Keratinocyte (primary cell): ENCODE measurements at regions not wholly inside any gene's neighbourhood (a gene's known extent, or its start where the extent isn't known, plus 50 kb on each side); places are given as distances from the start of the nearest gene placed in this dataset.

Experiments
- DNase-seq: peaks from one replicate; pipeline ENCODE4 v3.0.0-alpha.2; 2011; ENCODE audit warnings: low read depth, missing footprints, low spot score
- FAIRE-seq: peaks from 2 replicates; lab custom pipeline; 2011; peaks lifted over from hg19 to GRCh38; lab: Jason Lieb, UNC
- H2AFZ ChIP-seq: 2 replicates; pipeline ENCODE4 v1.6.0; 2012; ENCODE audit warnings: low read length, control low read depth, inconsistent platforms; ENCODE audit not compliant: control insufficient read depth
- H3K27ac ChIP-seq: 2 replicates; pipeline ENCODE4 v1.5.1; 2011; ENCODE audit warnings: low read length; ENCODE audit not compliant: control insufficient read depth, insufficient read depth
- H3K27me3 ChIP-seq: 3 replicates; pipeline ENCODE4 v1.6.0; 2011; ENCODE audit warnings: low read length; ENCODE audit not compliant: control insufficient read depth, insufficient read depth; ENCODE audit errors: extremely low read depth
- H3K36me3 ChIP-seq, 2 experiments: 2 replicates in 1 of 2; 3 replicates in 1 of 2; pipeline ENCODE4 v1.5.1; 2011; ENCODE audit warnings: low read length in 2 of 2, mild to moderate bottlenecking in 1 of 2; ENCODE audit not compliant: control insufficient read depth in 2 of 2, insufficient read depth in 2 of 2; ENCODE audit errors: extremely low read depth in 1 of 2
- H3K4me1 ChIP-seq: 3 replicates; pipeline ENCODE4 v1.5.1; 2011; ENCODE audit warnings: low read length; ENCODE audit not compliant: control insufficient read depth, insufficient read depth; ENCODE audit errors: extremely low read depth
- H3K4me2 ChIP-seq: 3 replicates; pipeline ENCODE4 v1.6.0; 2011; ENCODE audit warnings: low read depth, low read length; ENCODE audit not compliant: control insufficient read depth, insufficient read depth; ENCODE audit errors: extremely low read depth
- H3K4me3 ChIP-seq, 3 experiments: fragments of 200-600 bp in 1 of 3; sonication (generic) in 1 of 3; 2 replicates in 2 of 3; 3 replicates in 1 of 3; pipeline ENCODE4 v1.5.1; 2011 to 2016; ENCODE audit warnings: low read length in 3 of 3, mild to moderate bottlenecking in 3 of 3, control low read depth in 2 of 3, inconsistent platforms in 1 of 3, low read depth in 1 of 3, mixed read lengths in 1 of 3, mixed run types in 1 of 3, moderate library complexity in 1 of 3; ENCODE audit not compliant: control insufficient read depth in 2 of 3, insufficient read depth in 2 of 3; ENCODE audit errors: extremely low read depth in 1 of 3
- H3K79me2 ChIP-seq: 2 replicates; pipeline ENCODE4 v1.6.0; 2012; ENCODE audit warnings: low read length; ENCODE audit not compliant: control insufficient read depth, insufficient read depth
- H3K9ac ChIP-seq: 3 replicates; pipeline ENCODE4 v1.6.0; 2011; ENCODE audit warnings: low read length; ENCODE audit not compliant: control insufficient read depth, insufficient read depth; ENCODE audit errors: extremely low read depth
- H3K9me1 ChIP-seq: 3 replicates; pipeline ENCODE4 v1.6.0; 2011; ENCODE audit warnings: low read length; ENCODE audit not compliant: control insufficient read depth, insufficient read depth; ENCODE audit errors: extremely low read depth
- H3K9me3 ChIP-seq: 2 replicates; pipeline ENCODE4 v1.5.1; 2012; ENCODE audit warnings: low read depth, low read length; ENCODE audit not compliant: control insufficient read depth
- H4K20me1 ChIP-seq: 3 replicates; pipeline ENCODE4 v1.6.0; 2011; ENCODE audit warnings: low read length; ENCODE audit not compliant: control insufficient read depth, insufficient read depth; ENCODE audit errors: extremely low read depth
- EZH2 ChIP-seq: IDR thresholded peaks from one replicate; pipeline ENCODE4 v1.6.1; 2012; ENCODE audit warnings: inconsistent platforms, mild to moderate bottlenecking, low read length, moderate library complexity
- dilution Hi-C: fragments of 300-500 bp; cut with MboI; formaldehyde crosslinking; loops from one replicate; pipeline ENCODE4 v1.7.0; 2020; ENCODE audit warnings: low sequenced_read_pairs; ENCODE audit not compliant: extremely low pct_ligation_motif_present
- TF ChIP-seq, protein P1 (sequence below), 3 experiments: IDR thresholded peaks in 1 of 3; conservative IDR thresholded peaks in 1 of 3; optimal IDR thresholded peaks in 1 of 3; 2 replicates in 2 of 3; 3 replicates in 1 of 3; pipeline versions ENCODE3 to v1.5.1; 2011; ENCODE audit warnings: low read length in 3 of 3, mild to moderate bottlenecking in 3 of 3, moderate library complexity in 2 of 3, control low read depth in 1 of 3, inconsistent platforms in 1 of 3; ENCODE audit not compliant: insufficient read depth in 2 of 3; ENCODE audit errors: extremely low read depth in 1 of 3

DNA sequence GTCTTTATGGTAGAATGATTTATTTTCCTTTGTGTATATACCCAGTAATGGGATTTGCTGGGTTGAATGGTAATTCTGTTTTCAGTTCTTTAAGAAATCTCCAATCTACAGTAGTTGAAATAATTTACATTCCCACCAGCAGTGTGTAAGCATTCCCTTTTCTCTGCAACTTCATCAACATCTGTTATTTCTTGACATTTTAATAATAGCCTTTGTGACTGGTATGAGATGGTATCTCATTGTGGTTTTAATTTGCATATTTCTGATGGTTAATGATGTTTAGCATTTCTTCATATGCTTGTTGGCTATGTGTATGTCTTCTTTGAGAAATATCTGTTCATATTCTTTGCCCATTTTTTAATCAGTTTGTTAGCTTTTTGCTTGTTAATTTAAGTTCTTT is 901.2 kb downstream of the METTL15 start:
- Histone ChIP-seq H3K4me3 (no peak overlapping the region), H3K27ac (no peak overlapping the region), H3K4me1 (no peaks in the 10 kb centered on the region), H3K9me3 (no peaks in the 10 kb centered on the region), H3K9ac (no peak overlapping the region), H3K4me2 (no peak overlapping the region), H2AFZ (no peak overlapping the region), H3K9me1 (no peaks in the 10 kb centered on the region), H4K20me1 (no peaks in the 10 kb centered on the region), H3K36me3 (no peaks in the 10 kb centered on the region), H3K27me3 (no peaks in the 10 kb centered on the region), H3K79me2 (no peaks in the 10 kb centered on the region)
- FAIRE-seq (no peak), DNase-seq (no peak)
- dilution Hi-C loops = no loop called here
- no peak for TF ChIP-seq EZH2
- TF ChIP-seq, protein P1, sequence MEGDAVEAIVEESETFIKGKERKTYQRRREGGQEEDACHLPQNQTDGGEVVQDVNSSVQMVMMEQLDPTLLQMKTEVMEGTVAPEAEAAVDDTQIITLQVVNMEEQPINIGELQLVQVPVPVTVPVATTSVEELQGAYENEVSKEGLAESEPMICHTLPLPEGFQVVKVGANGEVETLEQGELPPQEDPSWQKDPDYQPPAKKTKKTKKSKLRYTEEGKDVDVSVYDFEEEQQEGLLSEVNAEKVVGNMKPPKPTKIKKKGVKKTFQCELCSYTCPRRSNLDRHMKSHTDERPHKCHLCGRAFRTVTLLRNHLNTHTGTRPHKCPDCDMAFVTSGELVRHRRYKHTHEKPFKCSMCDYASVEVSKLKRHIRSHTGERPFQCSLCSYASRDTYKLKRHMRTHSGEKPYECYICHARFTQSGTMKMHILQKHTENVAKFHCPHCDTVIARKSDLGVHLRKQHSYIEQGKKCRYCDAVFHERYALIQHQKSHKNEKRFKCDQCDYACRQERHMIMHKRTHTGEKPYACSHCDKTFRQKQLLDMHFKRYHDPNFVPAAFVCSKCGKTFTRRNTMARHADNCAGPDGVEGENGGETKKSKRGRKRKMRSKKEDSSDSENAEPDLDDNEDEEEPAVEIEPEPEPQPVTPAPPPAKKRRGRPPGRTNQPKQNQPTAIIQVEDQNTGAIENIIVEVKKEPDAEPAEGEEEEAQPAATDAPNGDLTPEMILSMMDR (optimal IDR thresholded peaks at IDR 0.05 in 1 of 3, IDR thresholded peaks at IDR 0.05 in 1 of 3, conservative IDR thresholded peaks at IDR 0.05 in 1 of 3; ENCODE audit: extremely low read depth in 1 of 3, insufficient read depth in 2 of 3, low read length in 3 of 3) = no peak

DNA sequence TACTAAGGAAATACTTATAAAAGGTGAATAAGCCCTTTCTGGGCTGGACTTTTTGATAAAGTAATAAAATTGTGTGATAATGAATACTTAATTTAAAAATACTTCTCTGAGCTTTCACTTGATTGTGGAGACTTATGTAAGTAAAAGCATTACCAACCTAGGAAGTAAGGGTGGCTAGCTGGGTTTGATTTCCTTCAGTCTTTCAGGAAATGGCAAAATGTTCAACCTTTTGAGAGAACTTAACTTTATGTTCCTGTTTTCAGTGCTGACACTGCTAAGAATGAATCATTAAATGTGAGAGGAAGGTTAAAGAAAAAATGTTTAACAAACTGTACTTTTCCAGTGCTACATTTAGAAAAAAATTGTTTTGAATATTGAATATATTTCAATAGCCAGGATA is 900.3 kb downstream of the METTL15 start:
- Histone ChIP-seq H3K4me3 (no peak overlapping the region), H3K36me3 (no peaks in the 10 kb centered on the region), H2AFZ (no peak overlapping the region), H3K4me1 (no peaks in the 10 kb centered on the region), H3K9me3 (no peaks in the 10 kb centered on the region), H3K79me2 (no peaks in the 10 kb centered on the region), H3K9ac (no peak overlapping the region), H3K9me1 (no peaks in the 10 kb centered on the region), H3K27me3 (no peaks in the 10 kb centered on the region), H3K27ac (no peak overlapping the region), H4K20me1 (no peaks in the 10 kb centered on the region), H3K4me2 (no peak overlapping the region)
- TF ChIP-seq EZH2 = no peak
- TF ChIP-seq, protein P1 (optimal IDR thresholded peaks at IDR 0.05 in 1 of 3, IDR thresholded peaks at IDR 0.05 in 1 of 3, conservative IDR thresholded peaks at IDR 0.05 in 1 of 3; ENCODE audit: extremely low read depth in 1 of 3, insufficient read depth in 2 of 3, low read length in 3 of 3) = no peak
- DNase-seq (no peak), FAIRE-seq (no peak)
- dilution Hi-C loops = no loop called here
